MM.1S (cell line): ENCODE measurements at regions not wholly inside any gene's neighbourhood (a gene's known extent, or its start where the extent isn't known, plus 50 kb on each side); places are given as distances from the start of the nearest gene placed in this dataset.
"Not testable (repeated sequence)": the region's sequence is repeated elsewhere in the genome, so short reads cannot be mapped to it uniquely, and the experiment has no call there.

ENCODE experiments used
- CTCF ChIP-seq: fragments of 300-600 bp; sonication (generic); IDR thresholded peaks from 2 replicates; pipeline ENCODE4 v1.5.1; 2016; ENCODE audit warnings: antibody characterized with exemption, low read length, mixed read lengths
- EZH2 ChIP-seq: fragments of 300-600 bp; sonication (generic); optimal IDR thresholded peaks from 2 replicates; pipeline ENCODE3; 2017; ENCODE audit warnings: low read depth, mild to moderate bottlenecking, antibody characterized with exemption, low read length, mixed read lengths
- EZH2phosphoT487 ChIP-seq: fragments of 300-600 bp; sonication (generic); IDR thresholded peaks from 2 replicates; pipeline ENCODE4 v1.6.1; 2018; ENCODE audit warnings: antibody characterized with exemption, low read length

GRCh38 chr7:119914119-119914518 is 358.9 kb upstream of the KCND2 start:
- TF ChIP-seq EZH2, CTCF, EZH2phosphoT487: not testable (repeated sequence)
